Ammon's horn (tissue), 1 donor: ENCODE measurements at regions not wholly inside any gene's neighbourhood (a gene's known extent, or its start where the extent isn't known, plus 50 kb on each side); places are given as distances from the start of the nearest gene placed in this dataset.
A peak's percentile ranks its signal among the peaks of the same experiment; 100 is the strongest.
"Not testable (repeated sequence)": the region's sequence is repeated elsewhere in the genome, so short reads cannot be mapped to it uniquely, and the experiment has no call there.

Experiments
- DNase-seq: peaks from one replicate; pipeline ENCODE4 v3.0.0-alpha.2; 2016; ENCODE audit warnings: low spot score

GRCh38 chr2:109692013-109692743 lies 78.0 kb downstream of the SOWAHC start:
- DNase-seq: no peak

DNA sequence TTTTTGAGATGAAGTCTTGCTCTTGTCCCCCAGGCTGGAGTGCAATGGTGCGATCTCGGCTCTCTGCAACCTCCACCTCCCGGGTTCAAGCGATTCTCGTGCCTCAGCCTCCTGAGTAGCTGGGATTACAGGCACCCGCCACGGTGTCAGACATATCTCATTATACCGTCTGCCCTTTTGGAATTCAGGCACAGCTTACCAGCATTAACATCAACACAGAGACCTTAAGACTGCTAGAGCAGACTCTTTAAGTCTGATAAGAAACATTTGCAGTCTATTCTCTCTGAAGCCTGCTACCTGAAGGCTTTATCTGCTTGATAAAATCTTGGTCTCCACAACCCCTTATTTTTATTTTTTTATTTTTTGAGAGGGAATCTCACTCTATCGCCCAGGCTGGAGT lies 78.7 kb downstream of the SOWAHC start:
- DNase-seq: not testable (repeated sequence)

DNA sequence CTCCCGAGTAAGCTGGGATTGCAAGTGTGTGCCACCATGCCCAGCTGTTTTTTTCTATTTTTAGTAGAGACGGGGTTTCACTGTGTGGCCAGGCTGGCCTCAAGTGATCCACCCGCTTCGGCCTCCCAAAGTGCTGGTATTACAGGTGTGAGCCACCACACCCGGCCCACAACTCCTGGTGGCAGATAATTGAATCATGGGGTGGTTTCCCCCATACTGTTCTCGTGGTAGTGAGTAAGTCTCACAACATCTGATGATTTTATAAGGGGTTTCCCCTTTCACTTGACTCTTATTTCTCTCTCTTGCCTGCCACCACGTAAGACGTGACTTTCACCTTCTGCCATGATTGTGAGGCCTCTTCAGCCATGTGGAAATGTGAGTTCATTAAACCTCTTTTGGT lies 79.1 kb downstream of the SOWAHC start:
- DNase-seq: not testable (repeated sequence)

DNA sequence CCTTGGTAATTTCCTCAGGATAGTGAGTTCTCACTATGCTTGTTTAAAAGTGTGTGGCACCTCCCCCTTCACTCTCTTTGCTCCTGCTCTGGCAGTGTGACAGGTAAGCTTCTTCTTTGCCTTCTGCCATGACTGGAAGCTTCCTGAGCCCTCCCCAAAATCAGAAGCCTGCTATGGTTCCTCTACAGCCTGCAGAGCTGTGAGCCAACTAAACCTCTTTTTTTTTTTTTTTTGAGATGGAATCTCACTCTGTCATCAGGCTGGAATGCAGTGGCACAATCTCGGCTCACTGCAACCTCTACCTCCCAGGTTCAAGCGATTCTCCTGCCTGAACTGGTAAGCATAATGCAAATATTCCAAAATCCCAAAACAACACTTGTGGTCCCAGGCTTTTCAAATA lies 80.0 kb downstream of the SOWAHC start:
- DNase-seq: no peak

DNA sequence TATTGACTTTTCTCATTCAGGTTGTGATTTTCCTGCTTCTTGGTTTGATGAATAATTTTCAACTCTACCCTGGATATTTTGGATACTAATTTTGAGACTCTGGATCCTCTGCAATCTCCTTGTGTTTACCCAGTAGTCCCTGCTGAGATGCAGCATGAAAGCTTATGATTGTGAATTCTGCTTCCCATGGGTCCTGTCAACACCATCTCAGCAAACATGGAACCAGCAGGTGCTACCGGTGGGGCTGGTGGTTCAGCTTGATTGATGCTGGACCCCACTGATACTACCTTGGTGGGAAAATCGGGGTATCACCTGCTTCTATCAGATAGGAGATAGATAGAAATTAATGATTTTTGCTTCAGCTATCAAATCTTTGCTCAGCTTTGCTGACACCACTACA lies 81.1 kb downstream of the SOWAHC start:
- no peak for DNase-seq

GRCh38 chr2:109699646-109700045 lies 85.5 kb downstream of the SOWAHC start:
- no peak for DNase-seq

- DNase-seq: no peak
These were observed 86.6 kb downstream of the SOWAHC start for GRCh38 chr2:109700680-109701274.

GRCh38 chr2:109701362-109701761 lies 87.2 kb downstream of the SOWAHC start:
- DNase-seq: no peak

- no peak for DNase-seq
These were observed 88.3 kb downstream of the SOWAHC start for GRCh38 chr2:109702250-109702985.

- DNase-seq: peak; percentile 36
These were observed 88.9 kb downstream of the SOWAHC start for GRCh38 chr2:109703077-109703476.

DNA sequence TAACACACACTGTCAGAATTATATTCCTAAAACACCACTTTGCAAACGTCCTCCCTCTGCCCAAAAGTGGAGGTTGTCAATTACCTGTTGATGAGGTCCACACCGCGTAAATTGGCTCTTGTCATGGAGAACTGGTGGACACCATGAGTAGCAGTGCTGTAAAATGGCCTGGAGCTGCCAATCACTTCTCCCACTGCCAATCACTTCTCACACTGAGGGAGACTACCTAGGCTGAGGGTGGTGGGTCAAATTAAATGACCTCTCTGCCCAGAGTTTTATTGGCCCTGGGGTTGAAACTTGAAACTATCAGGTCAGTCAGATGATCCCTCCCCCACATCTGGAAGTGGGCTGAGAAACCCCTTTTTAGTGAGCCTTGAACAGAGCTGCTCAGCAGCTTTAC lies 89.6 kb downstream of the SOWAHC start:
- DNase-seq: no peak

DNA sequence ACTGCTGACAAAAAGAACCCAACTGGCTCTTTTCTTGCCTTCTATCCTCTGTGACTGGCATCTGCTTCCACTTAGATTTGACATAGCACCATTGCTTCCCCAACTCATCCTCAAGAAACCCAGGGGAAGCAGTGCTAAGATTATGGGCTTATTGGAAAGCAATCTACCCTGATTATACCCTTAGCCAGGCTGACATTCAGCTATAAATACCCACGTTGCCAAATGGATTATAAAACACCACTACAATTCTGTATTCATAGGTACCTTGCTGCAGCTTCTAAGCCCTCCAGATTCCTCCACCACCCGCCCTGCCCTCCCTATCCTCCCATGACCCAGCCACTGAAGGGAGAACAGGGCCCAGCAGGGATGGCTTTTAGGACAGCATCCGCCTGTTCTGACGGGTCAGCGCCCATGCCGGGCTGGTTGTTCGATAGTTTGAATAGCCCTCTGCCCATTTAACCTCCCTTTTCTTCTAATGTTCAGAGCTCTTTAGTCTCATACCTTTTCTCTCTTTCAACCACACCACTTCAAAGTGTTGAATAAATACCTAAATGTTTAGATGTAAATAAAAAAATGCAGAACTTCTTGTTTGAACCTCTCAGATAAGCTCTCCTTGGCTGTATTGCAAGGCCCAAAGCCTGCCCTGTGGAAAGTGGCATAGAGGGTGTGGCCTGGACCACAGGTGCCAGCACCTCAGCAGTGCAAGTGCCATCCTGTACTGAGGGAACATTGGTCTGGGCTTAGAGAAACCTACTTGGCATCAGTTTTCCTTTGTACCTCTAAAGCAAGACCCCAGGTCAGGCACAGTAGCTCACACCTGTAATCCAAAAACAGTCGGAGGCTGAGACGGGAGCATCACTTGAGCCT lies 86.6 kb upstream of the RGPD5 start:
- no peak for DNase-seq

- no peak for DNase-seq
These were observed 83.4 kb upstream of the RGPD5 start for GRCh38 chr2:109710505-109711229.

DNA sequence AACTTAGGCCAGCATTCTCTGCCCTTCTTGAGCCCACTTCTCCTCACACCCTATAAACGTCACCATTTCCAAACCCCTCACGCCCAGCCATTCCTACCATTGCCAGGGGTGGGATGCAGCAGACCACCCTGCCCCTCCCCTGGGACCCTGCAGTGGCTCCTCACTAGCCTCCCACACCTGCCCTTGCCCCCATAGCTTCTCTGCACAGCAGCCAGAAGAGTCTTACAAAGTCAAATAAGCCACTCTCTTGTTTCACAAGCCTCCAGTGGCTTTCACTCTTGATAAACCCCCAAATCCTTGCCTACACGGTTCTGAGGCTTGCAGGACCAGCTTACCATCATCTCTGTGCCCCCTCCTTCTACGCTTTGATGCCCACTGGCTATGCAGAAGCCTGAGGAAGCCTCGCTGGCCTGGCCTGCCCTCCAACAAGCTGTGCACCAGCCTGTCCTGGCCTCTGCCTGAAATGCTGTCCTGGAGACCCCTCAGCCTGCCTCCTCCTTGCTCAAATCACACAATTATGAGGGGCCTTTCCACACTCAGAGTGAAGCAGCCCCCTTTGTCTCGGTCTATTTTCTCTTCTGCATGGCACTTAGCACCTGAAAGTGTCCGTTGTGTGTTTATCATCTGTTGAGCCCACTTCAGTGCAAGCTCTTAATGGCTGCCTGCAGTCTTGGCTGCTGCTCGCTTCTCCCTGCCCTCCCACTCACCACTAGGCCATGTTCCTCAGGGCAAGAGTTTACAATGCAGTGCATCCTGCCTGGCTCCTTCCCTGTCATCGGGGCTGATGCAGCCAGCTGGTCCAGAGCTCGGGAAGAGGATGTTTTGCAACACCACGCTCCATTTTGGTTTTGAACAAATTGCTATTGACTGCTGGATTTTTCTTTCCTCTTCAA lies 82.6 kb upstream of the RGPD5 start:
- DNase-seq: no peak

DNA sequence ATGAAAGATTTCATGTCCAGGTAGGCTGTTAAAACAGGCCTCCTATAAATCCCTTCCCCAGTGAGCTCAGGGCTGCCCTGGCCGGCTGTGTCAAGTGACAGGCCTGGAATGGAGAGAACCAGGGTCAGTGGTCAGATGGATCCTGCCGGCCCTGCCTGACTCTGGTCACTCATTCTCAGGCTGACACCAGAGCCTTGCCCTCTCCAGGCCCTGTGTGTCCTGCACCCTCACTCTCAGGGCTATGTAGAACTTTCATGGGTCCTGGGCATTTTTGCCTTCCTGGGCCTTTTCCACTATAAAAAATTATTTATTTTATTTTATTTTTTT lies 82.0 kb upstream of the RGPD5 start:
- DNase-seq: no peak

DNA sequence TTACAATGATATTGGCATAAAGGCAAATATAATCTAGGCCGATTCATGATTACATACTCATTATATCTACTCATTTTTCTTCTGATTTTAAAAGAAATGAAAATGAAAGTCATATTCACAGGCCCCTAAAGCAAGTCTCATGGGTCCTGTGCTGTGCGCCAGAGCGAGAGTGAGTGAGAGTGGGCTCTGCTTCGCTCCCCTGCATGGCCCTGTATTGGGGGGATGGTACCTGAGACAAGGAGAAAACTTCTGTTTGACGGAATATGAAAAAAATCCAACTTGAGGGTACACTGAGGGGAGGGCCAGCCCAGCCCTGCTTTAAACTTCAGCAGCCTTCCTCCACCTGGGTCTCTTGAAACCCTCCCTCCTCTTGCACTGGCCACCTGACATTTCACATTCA lies 81.4 kb upstream of the RGPD5 start:
- no peak for DNase-seq

- no peak for DNase-seq
These were observed 78.7 kb upstream of the RGPD5 start for GRCh38 chr2:109715313-109715805.

DNA sequence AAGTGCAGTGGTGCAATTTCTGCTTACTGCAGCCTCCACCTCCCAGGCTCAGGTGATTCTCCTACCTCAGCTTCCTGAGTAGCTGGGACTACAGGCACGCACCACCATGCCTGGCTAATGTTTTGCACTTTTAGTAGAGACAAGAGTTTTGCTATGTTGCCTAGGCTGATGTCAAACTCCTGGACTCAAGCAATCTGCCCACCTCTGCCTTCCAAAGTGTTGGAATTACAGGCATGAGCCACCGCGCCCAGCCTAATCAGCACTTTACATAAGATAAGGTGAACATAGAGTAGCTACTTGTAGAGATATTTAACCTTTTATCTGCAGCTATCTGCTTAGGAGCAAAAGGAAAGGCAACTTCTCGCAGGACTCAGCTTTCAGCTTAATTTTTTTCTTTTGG lies 77.5 kb upstream of the RGPD5 start:
- not testable (repeated sequence) for DNase-seq

- no peak for DNase-seq
These were observed 76.0 kb upstream of the RGPD5 start for GRCh38 chr2:109718139-109718538.

DNA sequence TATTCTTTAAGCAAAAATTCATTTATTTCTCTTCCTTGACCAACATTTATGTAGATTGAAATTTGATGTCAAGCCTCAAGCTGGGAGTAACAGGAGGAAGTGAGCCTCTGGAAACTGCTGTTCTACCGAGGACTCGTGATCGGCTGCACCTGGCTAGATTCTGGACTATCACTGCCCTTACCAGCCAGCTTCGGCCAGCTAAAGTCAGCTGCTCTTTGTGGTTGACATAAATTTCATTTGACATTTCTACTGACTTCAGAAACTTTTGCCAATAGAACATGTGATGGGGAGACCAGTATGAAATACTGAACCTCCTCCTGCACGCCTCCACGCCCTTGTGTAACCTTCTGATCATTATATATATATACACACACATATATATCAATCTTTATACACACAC lies 74.2 kb upstream of the RGPD5 start:
- no peak for DNase-seq
